ENCODE measurements at regions not wholly inside any gene's neighbourhood (a gene's known extent, or its start where the extent isn't known, plus 50 kb on each side); places are given as distances from the start of the nearest gene placed in this dataset.

DNA sequence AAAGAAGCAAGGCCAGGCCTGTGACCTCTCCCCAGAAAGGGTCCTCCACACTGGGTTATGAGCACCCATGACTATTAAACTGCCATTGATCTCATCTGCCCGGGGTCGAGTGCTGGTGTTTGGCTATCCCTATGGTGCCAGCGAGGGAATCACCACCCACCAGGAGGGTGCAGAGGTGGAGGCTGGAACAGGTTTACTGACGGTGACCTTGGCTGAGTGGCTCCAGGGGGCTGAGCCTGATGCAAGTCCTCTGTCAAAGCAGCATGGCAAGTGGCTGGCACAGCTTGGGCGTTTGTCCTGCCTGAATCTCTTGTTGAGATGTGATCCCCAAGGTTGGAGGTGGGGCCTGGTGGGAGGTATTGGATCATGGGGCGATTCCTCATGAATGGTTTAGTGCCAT is 196.4 kb upstream of the HDAC4 start:
- Histone ChIP-seq H3K36me3 (replicated peaks in 1 of 2; ENCODE audit: control insufficient read depth in 1 of 2, insufficient read depth in 2 of 2, low read length in 2 of 2) (no peaks in the 10 kb centered on the region), H3K9me3 (replicated peaks in 1 of 2; ENCODE audit: control insufficient read depth in 1 of 2, insufficient read depth in 1 of 2, low read length in 2 of 2) (peaks cover 0 to 12% of the 10 kb centered on the region in 2 donors)
- H3K4me3 Mint-ChIP-seq = no peak overlapping the region

DNA sequence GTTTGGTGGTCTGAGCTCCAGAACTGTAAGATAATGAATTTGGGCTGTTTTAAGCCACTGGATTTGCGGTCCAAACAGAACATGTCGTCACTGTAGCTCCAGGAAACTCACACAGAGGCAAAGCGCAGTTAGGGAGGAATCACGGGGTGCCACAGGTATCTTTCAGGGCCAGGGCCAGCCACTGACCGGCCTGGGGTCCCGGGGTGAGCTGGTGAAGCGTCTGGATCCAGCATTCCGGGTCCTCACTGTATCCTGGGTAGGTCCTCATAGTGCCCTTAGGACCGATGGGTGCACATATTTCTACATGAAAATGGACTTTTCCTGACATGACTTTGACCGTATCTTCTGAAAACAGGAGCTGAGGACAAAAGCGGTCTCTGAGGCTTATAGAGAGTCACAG is 196.0 kb upstream of the HDAC4 start:
- Histone ChIP-seq H3K9me3 (replicated peaks in 1 of 2; ENCODE audit: control insufficient read depth in 1 of 2, insufficient read depth in 1 of 2, low read length in 2 of 2) (peaks cover 0 to 16% of the 10 kb centered on the region in 2 donors), H4K20me1 (ENCODE audit: insufficient read depth, low read length) (no peaks in the 10 kb centered on the region), H3K27ac (ENCODE audit: low read depth in 1 of 2, low read length in 2 of 2) (no peak overlapping the region), H3K79me2 (ENCODE audit: insufficient read depth, low read length) (no peaks in the 10 kb centered on the region), H3K36me3 (replicated peaks in 1 of 2; ENCODE audit: control insufficient read depth in 1 of 2, insufficient read depth in 2 of 2, low read length in 2 of 2) (no peaks in the 10 kb centered on the region), H3K4me3 (replicated peaks in 1 of 3; ENCODE audit: low read depth in 2 of 3, low read length in 3 of 3) (no peak overlapping the region), H3K4me2 (replicated peaks; ENCODE audit: extremely low read depth, low read length, poor library complexity, severe bottlenecking) (no peak overlapping the region), H3K4me1 (ENCODE audit: control insufficient read depth in 1 of 2, insufficient read depth in 2 of 2, low read length in 2 of 2) (peaks cover 9 to 13% of the 10 kb centered on the region in 2 donors), H2AFZ (ENCODE audit: insufficient read depth, low read depth, low read length, poor library complexity, severe bottlenecking) (no peak overlapping the region), H3K9ac (ENCODE audit: insufficient read depth, low read length, poor library complexity, severe bottlenecking) (no peak overlapping the region), H3K27me3 (ENCODE audit: control insufficient read depth in 2 of 2, insufficient read depth in 2 of 2, low read length in 2 of 2) (no peaks in the 10 kb centered on the region)
- H3K9me3 Mint-ChIP-seq = peaks cover 7 to 17% (median 10%) of the 10 kb centered on the region in 7 donors
- H3K4me1 Mint-ChIP-seq = peaks cover 18% of the 10 kb centered on the region
- TF ChIP-seq CTCF (IDR thresholded peaks at IDR 0.05) = no peak
- H3K36me3 Mint-ChIP-seq = no peaks in the 10 kb centered on the region
- WGBS (ENCODE audit: insufficient coverage) = 91% methylated on average over 11 of the region's 11 CpGs
- H3K4me3 Mint-ChIP-seq = no peak overlapping the region
- no peak overlapping the region for H3K27ac Mint-ChIP-seq
- DNase-seq = no peak
- H3K27me3 Mint-ChIP-seq (ENCODE audit: low read depth in 3 of 3) = peaks cover 0 to 3% (median 0%) of the 10 kb centered on the region in 3 donors
- intact Hi-C loops (cut with micrococcal nuclease) = no loop called here

More for the DNA sequence above, 196.4 kb upstream of the HDAC4 start:
- peaks cover 0 to 3% (median 0%) of the 10 kb centered on the region in 3 donors for H3K27me3 Mint-ChIP-seq (ENCODE audit: low read depth in 3 of 3)
- no peak for TF ChIP-seq CTCF (IDR thresholded peaks at IDR 0.05)
- H4K20me1 ChIP-seq (ENCODE audit: insufficient read depth, low read length) = no peaks in the 10 kb centered on the region
- no peak overlapping the region for H3K9ac ChIP-seq (ENCODE audit: insufficient read depth, low read length, poor library complexity, severe bottlenecking)
- peaks cover 23% of the 10 kb centered on the region for H3K4me1 Mint-ChIP-seq
- H2AFZ ChIP-seq (ENCODE audit: insufficient read depth, low read depth, low read length, poor library complexity, severe bottlenecking) = no peak overlapping the region
- no peak overlapping the region for H3K4me3 ChIP-seq (replicated peaks in 1 of 3; ENCODE audit: low read depth in 2 of 3, low read length in 3 of 3)
- no peak overlapping the region for H3K27ac ChIP-seq (ENCODE audit: low read depth in 1 of 2, low read length in 2 of 2)
- H3K27me3 ChIP-seq (ENCODE audit: control insufficient read depth in 2 of 2, insufficient read depth in 2 of 2, low read length in 2 of 2) = no peaks in the 10 kb centered on the region
- H3K79me2 ChIP-seq (ENCODE audit: insufficient read depth, low read length) = no peaks in the 10 kb centered on the region
- H3K4me2 ChIP-seq (replicated peaks; ENCODE audit: extremely low read depth, low read length, poor library complexity, severe bottlenecking) = no peak overlapping the region
- peaks cover 5 to 12% (median 8%) of the 10 kb centered on the region in 7 donors for H3K9me3 Mint-ChIP-seq
- intact Hi-C loops (cut with micrococcal nuclease) = no loop called here
- peaks cover 13 to 17% of the 10 kb centered on the region in 2 donors for H3K4me1 ChIP-seq (ENCODE audit: control insufficient read depth in 1 of 2, insufficient read depth in 2 of 2, low read length in 2 of 2)
- 98% methylated on average over 5 of the region's 6 CpGs for WGBS (ENCODE audit: insufficient coverage)
- no peaks in the 10 kb centered on the region for H3K36me3 Mint-ChIP-seq
- H3K27ac Mint-ChIP-seq = no peak overlapping the region
- no peak for DNase-seq
